Activated T-helper 1 cell treated with anti-CD3 and anti-CD28 coated beads, Interleukin-12 subunit alpha, Interleukin-12 subunit beta, Interleukin-2, Interleukin-4 antibody, amounts not matched to agents 30 ng/mL and 10 ng/mL and 1 ng/mL, durations not matched to agents 14 hours and 24 hours and 36 hours (primary cell): ENCODE measurements at regions not wholly inside any gene's neighbourhood (a gene's known extent, or its start where the extent isn't known, plus 50 kb on each side); places are given as distances from the start of the nearest gene placed in this dataset.

Experiments
- DNase-seq: peaks from one replicate; pipeline ENCODE4 v3.0.0; 2021; ENCODE audit warnings: low spot score
- H3K27ac Mint-ChIP-seq: one replicate; pipeline ENCODE4 v1.8.0; 2021; ENCODE audit warnings: mild to moderate bottlenecking, mixed read lengths
- H3K27me3 Mint-ChIP-seq: one replicate; pipeline ENCODE4 v1.8.0; 2022; ENCODE audit warnings: mild to moderate bottlenecking, moderate library complexity, mixed read lengths; ENCODE audit not compliant: insufficient read depth
- H3K36me3 Mint-ChIP-seq: one replicate; pipeline ENCODE4 v1.8.0; 2021; ENCODE audit warnings: low read depth, mixed read lengths
- H3K4me1 Mint-ChIP-seq: one replicate; pipeline ENCODE4 v1.8.0; 2021; ENCODE audit warnings: low read depth, mixed read lengths
- H3K4me3 Mint-ChIP-seq: one replicate; pipeline ENCODE4 v1.8.0; 2021; ENCODE audit warnings: mild to moderate bottlenecking, moderate library complexity, mixed read lengths
- H3K9me3 Mint-ChIP-seq: one replicate; pipeline ENCODE4 v1.8.0; 2021; ENCODE audit warnings: mixed read lengths
- intact Hi-C: fragments of 100-400 bp; cut with micrococcal nuclease; formaldehyde crosslinking; loops from one replicate; pipeline ENCODE4 v1.15.1; 2024

- Mint-ChIP-seq H3K27ac (no peak overlapping the region), H3K27me3 (no peaks in the 10 kb centered on the region), H3K9me3 (no peaks in the 10 kb centered on the region)
These were observed 53.2 kb upstream of the TFEC start for GRCh38 chr7:116083796-116084195.

GRCh38 chr7:116086547-116087045 is 56.0 kb upstream of the TFEC start:
- DNase-seq, result no peak
- Mint-ChIP-seq H3K36me3 (no peaks in the 10 kb centered on the region), H3K9me3 (no peaks in the 10 kb centered on the region), H3K27me3 (no peaks in the 10 kb centered on the region), H3K27ac (no peak overlapping the region), H3K4me1 (no peaks in the 10 kb centered on the region), H3K4me3 (no peak overlapping the region)
- intact Hi-C loops, result no loop called here

More at GRCh38 chr7:116083796-116084195, 53.2 kb upstream of the TFEC start:
- H3K4me3 Mint-ChIP-seq, result no peak overlapping the region
- no peaks in the 10 kb centered on the region for H3K36me3 Mint-ChIP-seq
- DNase-seq, result no peak
- H3K4me1 Mint-ChIP-seq, result no peaks in the 10 kb centered on the region
- intact Hi-C loops, result loop anchor here (5.0 kb wide), 1 partner anchor 276 kb away; no protein-coding TSS in a partner anchor

DNA sequence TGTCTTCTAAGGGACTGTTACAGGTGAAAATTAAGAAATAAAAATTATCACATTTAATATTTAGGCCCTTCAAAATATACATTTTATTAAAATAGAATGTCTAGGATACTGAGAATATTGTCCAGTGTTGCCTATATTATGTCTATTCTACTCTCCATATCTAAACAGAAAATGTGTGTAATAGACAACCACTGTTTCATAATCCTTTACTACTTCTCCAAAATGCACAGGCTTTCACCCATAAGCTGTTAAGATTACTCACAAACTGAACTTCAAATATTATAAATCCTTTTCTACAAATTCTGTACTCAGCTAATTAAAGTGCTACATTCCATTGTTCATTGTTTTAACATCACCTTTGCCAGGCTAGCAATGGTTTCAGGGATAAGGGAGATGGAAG is 56.7 kb upstream of the TFEC start:
- Mint-ChIP-seq H3K27me3 (no peaks in the 10 kb centered on the region), H3K9me3 (no peaks in the 10 kb centered on the region), H3K4me1 (no peaks in the 10 kb centered on the region), H3K36me3 (no peaks in the 10 kb centered on the region), H3K27ac (no peak overlapping the region), H3K4me3 (no peak overlapping the region)
- intact Hi-C loops, result no loop called here
- DNase-seq, result no peak

- Mint-ChIP-seq H3K4me1 (no peaks in the 10 kb centered on the region), H3K4me3 (no peak overlapping the region), H3K27me3 (no peaks in the 10 kb centered on the region), H3K36me3 (no peaks in the 10 kb centered on the region), H3K27ac (no peak overlapping the region), H3K9me3 (no peaks in the 10 kb centered on the region)
- DNase-seq, result no peak
- intact Hi-C loops, result no loop called here
These were observed 57.4 kb upstream of the TFEC start for GRCh38 chr7:116087984-116088383.

DNA sequence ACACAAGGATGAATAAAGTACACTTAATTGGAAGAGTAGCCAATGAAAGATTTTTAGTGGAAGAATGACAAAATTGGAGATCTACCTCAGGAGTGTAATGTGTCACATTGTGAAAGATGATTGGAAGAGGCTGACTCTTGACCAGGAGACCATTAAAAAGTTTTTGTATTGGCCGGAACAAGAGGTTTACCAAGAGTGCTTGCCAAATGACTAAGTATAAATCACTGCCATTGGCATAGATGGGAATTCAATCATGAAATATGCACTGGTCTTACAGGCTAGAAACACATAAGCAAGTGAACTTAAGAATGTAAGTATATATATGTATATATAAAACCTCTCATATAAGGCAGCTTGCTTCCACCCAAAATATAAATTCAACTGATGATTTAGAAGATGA is 58.7 kb upstream of the TFEC start:
- Mint-ChIP-seq H3K27me3 (no peaks in the 10 kb centered on the region), H3K4me3 (no peak overlapping the region), H3K9me3 (no peaks in the 10 kb centered on the region), H3K27ac (no peak overlapping the region), H3K36me3 (no peaks in the 10 kb centered on the region), H3K4me1 (no peaks in the 10 kb centered on the region)
- intact Hi-C loops, result no loop called here
- DNase-seq, result no peak

DNA sequence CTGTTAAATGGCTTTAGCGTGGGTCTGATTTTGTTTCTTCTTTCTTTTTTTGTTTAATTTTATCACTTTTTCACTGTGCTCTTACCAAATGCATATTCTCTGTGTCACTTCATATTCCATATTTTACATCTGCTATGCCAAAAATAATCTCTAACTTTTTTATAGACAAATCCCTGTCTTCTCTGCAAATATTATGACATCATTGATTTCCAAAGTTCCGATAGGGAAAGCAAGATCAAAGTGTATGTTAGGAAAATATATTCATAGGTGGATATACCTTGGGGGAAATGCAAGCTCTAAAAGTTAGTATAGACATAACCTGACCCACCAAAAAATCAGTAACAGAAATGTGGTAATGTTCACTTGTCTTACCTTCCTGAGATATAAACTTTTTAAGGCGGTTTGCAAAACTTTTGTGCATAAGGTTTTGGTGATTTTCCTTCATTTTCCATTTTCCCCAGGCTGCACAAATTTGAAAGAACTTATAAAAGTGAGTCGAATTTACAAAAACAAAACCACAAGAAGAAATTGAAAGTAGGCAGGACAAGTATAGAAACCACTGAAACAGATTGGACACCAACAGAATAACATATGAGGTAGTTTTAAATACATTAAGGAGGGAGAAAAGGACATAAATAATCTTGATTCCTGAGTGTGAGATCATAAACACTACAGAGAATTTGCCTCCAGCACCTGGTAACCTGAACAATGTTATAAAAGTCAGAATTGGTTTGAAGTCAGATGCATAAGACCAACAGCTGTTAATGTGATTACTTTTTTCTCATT is 63.1 kb upstream of the TFEC start:
- no peaks in the 10 kb centered on the region for H3K4me1 Mint-ChIP-seq
- DNase-seq, result no peak
- intact Hi-C loops, result no loop called here
- no peaks in the 10 kb centered on the region for H3K27me3 Mint-ChIP-seq
- H3K4me3 Mint-ChIP-seq, result no peak overlapping the region
- H3K27ac Mint-ChIP-seq, result no peak overlapping the region
- no peaks in the 10 kb centered on the region for H3K36me3 Mint-ChIP-seq
- H3K9me3 Mint-ChIP-seq, result no peaks in the 10 kb centered on the region

GRCh38 chr7:116095396-116095795 is 64.8 kb upstream of the TFEC start:
- no peak for DNase-seq
- intact Hi-C loops, result no loop called here
- Mint-ChIP-seq H3K27ac (no peak overlapping the region), H3K4me1 (no peaks in the 10 kb centered on the region), H3K9me3 (no peaks in the 10 kb centered on the region), H3K36me3 (no peaks in the 10 kb centered on the region), H3K4me3 (no peak overlapping the region), H3K27me3 (no peaks in the 10 kb centered on the region)

DNA sequence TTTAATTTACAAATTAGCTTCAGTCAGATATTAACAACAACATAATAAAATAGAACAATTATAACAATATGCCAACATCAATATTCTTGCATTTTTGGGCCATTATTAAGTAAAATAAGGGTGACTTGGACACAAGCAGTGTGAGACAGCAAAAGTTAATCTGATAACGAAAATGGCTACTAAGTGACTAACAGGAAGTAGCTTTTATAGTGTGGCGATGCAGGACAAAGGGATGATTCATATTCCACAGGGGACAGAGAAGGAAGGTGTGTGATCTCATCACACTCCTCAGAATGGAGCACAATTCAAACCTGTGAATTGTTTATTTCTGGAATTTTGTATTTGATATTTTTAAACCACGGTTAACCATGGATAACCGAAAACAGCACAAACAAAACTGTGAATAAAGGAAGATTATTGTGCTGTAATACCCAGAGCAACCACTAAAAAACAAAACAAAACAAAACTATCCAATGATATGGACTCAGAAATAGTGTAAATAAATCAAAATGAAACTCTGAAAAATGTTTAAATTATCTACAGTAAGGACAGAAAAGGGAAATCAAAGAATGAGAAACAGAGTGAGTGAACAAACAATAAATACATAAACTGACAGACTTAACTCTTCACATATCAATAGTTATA is 66.9 kb upstream of the TFEC start:
- Mint-ChIP-seq H3K36me3 (no peaks in the 10 kb centered on the region), H3K27me3 (no peaks in the 10 kb centered on the region), H3K27ac (no peak overlapping the region), H3K4me3 (no peak overlapping the region), H3K9me3 (no peaks in the 10 kb centered on the region), H3K4me1 (no peaks in the 10 kb centered on the region)
- DNase-seq, result no peak
- intact Hi-C loops, result no loop called here

GRCh38 chr7:116098175-116098574 is 67.6 kb upstream of the TFEC start:
- Mint-ChIP-seq H3K36me3 (no peaks in the 10 kb centered on the region), H3K27ac (no peak overlapping the region), H3K9me3 (no peaks in the 10 kb centered on the region), H3K27me3 (peaks cover 2% of the 10 kb centered on the region), H3K4me3 (no peak overlapping the region), H3K4me1 (no peaks in the 10 kb centered on the region)
- no peak for DNase-seq
- intact Hi-C loops, result no loop called here

DNA sequence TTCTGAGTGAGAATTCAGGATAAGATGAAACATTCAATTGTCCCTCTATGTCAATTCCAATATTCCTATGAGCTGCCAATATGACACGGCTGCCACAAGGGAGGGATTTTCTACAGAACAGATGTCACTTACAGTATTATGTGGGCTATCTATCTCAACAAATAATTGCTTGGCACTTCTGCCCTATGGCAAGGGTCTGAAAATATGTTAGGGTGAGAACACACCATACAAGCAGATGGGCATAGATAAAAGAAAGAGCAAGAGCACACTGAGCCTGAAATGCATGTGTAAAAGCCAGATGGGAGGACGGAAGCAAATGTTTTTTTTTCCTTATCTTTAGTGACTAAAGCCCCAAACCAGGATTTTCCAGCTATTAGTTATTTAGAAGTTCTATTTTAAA is 70.1 kb upstream of the TFEC start:
- DNase-seq, result no peak
- intact Hi-C loops, result no loop called here
- Mint-ChIP-seq H3K4me1 (no peaks in the 10 kb centered on the region), H3K36me3 (no peaks in the 10 kb centered on the region), H3K27me3 (peaks cover 2% of the 10 kb centered on the region), H3K27ac (no peak overlapping the region), H3K4me3 (no peak overlapping the region), H3K9me3 (no peaks in the 10 kb centered on the region)

GRCh38 chr7:116101704-116102103 is 71.1 kb upstream of the TFEC start:
- no peak overlapping the region for H3K27ac Mint-ChIP-seq

DNA sequence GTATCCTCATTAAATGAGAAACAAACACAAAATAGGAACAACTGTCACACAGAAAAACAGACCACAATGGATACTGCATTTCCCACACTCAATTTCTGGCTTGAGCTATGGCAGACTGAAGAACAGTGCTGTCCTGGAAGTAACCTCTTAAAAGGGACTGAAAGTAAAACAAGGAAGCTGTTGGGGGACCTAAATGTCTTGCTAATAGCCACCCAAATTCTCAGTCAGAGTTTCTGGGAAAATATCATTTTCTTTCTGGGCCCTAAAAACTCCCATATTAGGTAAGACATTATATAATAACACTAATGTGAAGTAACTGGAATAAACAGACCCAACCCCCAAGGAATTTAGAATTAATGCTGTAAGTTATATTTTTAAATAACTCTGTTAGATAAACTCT is 80.9 kb upstream of the TFEC start:
- H3K27ac Mint-ChIP-seq, result no peak overlapping the region
- intact Hi-C loops, result no loop called here
- no peaks in the 10 kb centered on the region for H3K4me1 Mint-ChIP-seq
- H3K36me3 Mint-ChIP-seq, result no peaks in the 10 kb centered on the region
- DNase-seq, result no peak
- H3K4me3 Mint-ChIP-seq, result no peak overlapping the region
- no peaks in the 10 kb centered on the region for H3K9me3 Mint-ChIP-seq
- H3K27me3 Mint-ChIP-seq, result peaks cover 10% of the 10 kb centered on the region

More at GRCh38 chr7:116101704-116102103, 71.1 kb upstream of the TFEC start:
- intact Hi-C loops, result no loop called here
- H3K27me3 Mint-ChIP-seq, result peaks cover 2% of the 10 kb centered on the region
- no peak overlapping the region for H3K4me3 Mint-ChIP-seq
- no peaks in the 10 kb centered on the region for H3K36me3 Mint-ChIP-seq
- DNase-seq, result no peak
- H3K4me1 Mint-ChIP-seq, result no peaks in the 10 kb centered on the region
- no peaks in the 10 kb centered on the region for H3K9me3 Mint-ChIP-seq

- DNase-seq, result no peak
- H3K9me3 Mint-ChIP-seq, result no peaks in the 10 kb centered on the region
These were observed 82.7 kb upstream of the TFEC start for GRCh38 chr7:116113310-116113709.

More at GRCh38 chr7:116113310-116113709, 82.7 kb upstream of the TFEC start:
- H3K27me3 Mint-ChIP-seq, result peaks cover 8% of the 10 kb centered on the region
- H3K4me3 Mint-ChIP-seq, result no peak overlapping the region
- intact Hi-C loops, result no loop called here
- H3K4me1 Mint-ChIP-seq, result no peaks in the 10 kb centered on the region
- H3K36me3 Mint-ChIP-seq, result no peaks in the 10 kb centered on the region
- H3K27ac Mint-ChIP-seq, result no peak overlapping the region
